ENCODE measurements at regions not wholly inside any gene's neighbourhood (a gene's known extent, or its start where the extent isn't known, plus 50 kb on each side); places are given as distances from the start of the nearest gene placed in this dataset.

DNA sequence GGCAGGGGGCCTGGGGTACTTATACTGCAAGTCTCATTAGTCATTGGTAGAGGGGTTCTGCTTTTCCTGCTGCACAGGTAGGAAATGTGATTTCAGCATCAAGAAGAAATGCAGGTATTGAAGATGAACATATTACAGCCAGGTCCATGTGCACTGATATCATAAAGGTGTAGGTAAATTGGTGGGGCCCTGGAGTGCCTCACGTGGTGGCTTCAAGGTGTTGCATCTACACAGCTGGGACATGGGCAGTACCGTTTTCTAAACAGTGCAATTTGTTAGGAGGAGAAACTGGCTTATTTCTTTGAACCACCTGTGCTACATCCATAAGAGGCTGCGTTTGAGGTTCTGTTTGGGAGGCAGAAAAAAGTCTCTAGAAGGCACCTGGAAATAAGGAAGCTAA is 618.1 kb upstream of the RBFOX1 start:
- Histone ChIP-seq H3K36me3 (ENCODE audit: control insufficient read depth in 2 of 3, insufficient read depth in 3 of 3, low read length in 3 of 3) (no peaks in the 10 kb centered on the region), H3K27me3 (ENCODE audit: control insufficient read depth, insufficient read depth, low read length) (no peaks in the 10 kb centered on the region), H3K4me3 (ENCODE audit: low read length in 3 of 3) (no peak overlapping the region), H3K4me1 (ENCODE audit: control insufficient read depth in 2 of 3, insufficient read depth in 2 of 3, low read depth in 1 of 3, low read length in 3 of 3) (no peaks in the 10 kb centered on the region), H3K9ac (ENCODE audit: low read length in 3 of 3) (no peak overlapping the region), H3K9me3 (ENCODE audit: control insufficient read depth in 2 of 3, insufficient read depth in 1 of 3, low read length in 3 of 3) (no peaks in the 10 kb centered on the region), H3K27ac (ENCODE audit: low read depth in 2 of 2, low read length in 2 of 2) (no peak overlapping the region)
- intact Hi-C loops (cut with DNase I) = no loop called here
- FAIRE-seq (no peak), DNase-seq (no peak)
- TF ChIP-seq CTCF (IDR thresholded peaks at IDR 0.05; ENCODE audit: borderline replicate concordance, extremely low read depth, insufficient read depth) = no peak

- FAIRE-seq (no peak), DNase-seq (no peak)
- no peaks in the 10 kb centered on the region for H3K27me3 ChIP-seq (ENCODE audit: control insufficient read depth, insufficient read depth, low read length)
- H3K9me3 ChIP-seq (ENCODE audit: control insufficient read depth in 2 of 3, insufficient read depth in 1 of 3, low read length in 3 of 3) = no peaks in the 10 kb centered on the region
- H3K4me1 ChIP-seq (ENCODE audit: control insufficient read depth in 2 of 3, insufficient read depth in 2 of 3, low read depth in 1 of 3, low read length in 3 of 3) = no peaks in the 10 kb centered on the region
- no peak for TF ChIP-seq CTCF (IDR thresholded peaks at IDR 0.05; ENCODE audit: borderline replicate concordance, extremely low read depth, insufficient read depth)
- H3K9ac ChIP-seq (ENCODE audit: low read length in 3 of 3) = no peak overlapping the region
- no peak overlapping the region for H3K4me3 ChIP-seq (ENCODE audit: low read length in 3 of 3)
- intact Hi-C loops (cut with DNase I) = no loop called here
- H3K27ac ChIP-seq (ENCODE audit: low read depth in 2 of 2, low read length in 2 of 2) = no peak overlapping the region
- no peaks in the 10 kb centered on the region for H3K36me3 ChIP-seq (ENCODE audit: control insufficient read depth in 2 of 3, insufficient read depth in 3 of 3, low read length in 3 of 3)
Measured at GRCh38 chr16:6709736-6710135, 622.9 kb upstream of the RBFOX1 start.

- no peak for TF ChIP-seq CTCF (IDR thresholded peaks at IDR 0.05; ENCODE audit: borderline replicate concordance, extremely low read depth, insufficient read depth)
- Histone ChIP-seq H3K4me1 (ENCODE audit: control insufficient read depth in 2 of 3, insufficient read depth in 2 of 3, low read depth in 1 of 3, low read length in 3 of 3) (no peaks in the 10 kb centered on the region), H3K27me3 (ENCODE audit: control insufficient read depth, insufficient read depth, low read length) (no peaks in the 10 kb centered on the region), H3K27ac (ENCODE audit: low read depth in 2 of 2, low read length in 2 of 2) (no peak overlapping the region), H3K36me3 (ENCODE audit: control insufficient read depth in 2 of 3, insufficient read depth in 3 of 3, low read length in 3 of 3) (no peaks in the 10 kb centered on the region), H3K4me3 (ENCODE audit: low read length in 3 of 3) (no peak overlapping the region), H3K9ac (ENCODE audit: low read length in 3 of 3) (no peak overlapping the region), H3K9me3 (ENCODE audit: control insufficient read depth in 2 of 3, insufficient read depth in 1 of 3, low read length in 3 of 3) (no peaks in the 10 kb centered on the region)
- intact Hi-C loops (cut with DNase I) = no loop called here
- DNase-seq (no peak), FAIRE-seq (no peak)
Measured at GRCh38 chr16:6708576-6709215, 623.9 kb upstream of the RBFOX1 start.
